ENCODE measurements at regions not wholly inside any gene's neighbourhood (a gene's known extent, or its start where the extent isn't known, plus 50 kb on each side); places are given as distances from the start of the nearest gene placed in this dataset.

DNA sequence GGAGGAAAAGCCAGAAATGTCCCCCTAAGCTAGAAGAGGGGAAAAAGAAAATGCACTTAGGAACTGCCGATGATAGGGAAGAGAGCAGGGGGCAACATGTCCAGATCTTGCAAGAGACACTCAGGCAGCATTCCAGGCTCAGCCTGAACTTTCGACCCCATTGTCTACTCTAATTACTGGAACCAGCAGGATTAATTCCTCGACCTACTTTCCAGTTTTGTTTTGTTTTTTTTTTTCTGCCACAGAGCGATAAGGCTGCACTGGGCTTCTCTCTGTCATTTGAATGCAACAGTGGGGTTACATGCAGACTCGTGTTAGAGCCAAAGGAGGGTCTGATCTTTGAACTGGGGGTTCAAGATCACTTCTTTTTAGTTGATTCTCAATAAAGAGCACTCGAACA, 68.7 kb upstream of the MED13L start:
- no peak for TF ChIP-seq CTCF (IDR thresholded peaks at IDR 0.05)

GRCh38 chr12:116346741-116347140, 69.2 kb upstream of the MED13L start:
- Mint-ChIP-seq H3K4me3 (no peak overlapping the region), H3K9me3 (no peaks in the 10 kb centered on the region), H3K4me1 (ENCODE audit: low read depth) (no peaks in the 10 kb centered on the region), H3K36me3 (ENCODE audit: low read depth) (no peaks in the 10 kb centered on the region), H3K27ac (no peak overlapping the region), H3K27me3 (no peaks in the 10 kb centered on the region)
- H3K27me3 ChIP-seq (ENCODE audit: control insufficient read depth in 1 of 2, insufficient read depth in 2 of 2, low read length in 2 of 2), result no peaks in the 10 kb centered on the region
- no peak overlapping the region for H3K27ac ChIP-seq (ENCODE audit: low read depth in 1 of 2, low read length in 2 of 2)
- ChIA-PET POLR2A (no interaction called here), CTCF (no interaction called here)
- peaks cover 0 to 5% of the 10 kb centered on the region in 2 experiments for H3K9me3 ChIP-seq (ENCODE audit: control insufficient read depth in 1 of 2, insufficient read depth in 1 of 2, low read length in 2 of 2)
- ATAC-seq (ENCODE audit: poor library complexity) (no peak), DNase-seq (no peak)
- intact Hi-C loops (cut with DNase I, micrococcal nuclease), result no loop called here
- no peaks in the 10 kb centered on the region for H3K4me1 ChIP-seq (ENCODE audit: insufficient read depth, low read length)
- no peak for TF ChIP-seq CTCF (IDR thresholded peaks at IDR 0.05)
- H3K36me3 ChIP-seq (ENCODE audit: insufficient read depth, low read length), result no peaks in the 10 kb centered on the region
- no peak overlapping the region for H3K4me3 ChIP-seq (ENCODE audit: low read length)

More for the DNA sequence above, 68.7 kb upstream of the MED13L start:
- H3K27me3 ChIP-seq (ENCODE audit: control insufficient read depth in 1 of 2, insufficient read depth in 2 of 2, low read length in 2 of 2), result no peaks in the 10 kb centered on the region
- Mint-ChIP-seq H3K27me3 (no peaks in the 10 kb centered on the region), H3K27ac (no peak overlapping the region), H3K4me3 (no peak overlapping the region), H3K36me3 (ENCODE audit: low read depth) (no peaks in the 10 kb centered on the region), H3K9me3 (no peaks in the 10 kb centered on the region), H3K4me1 (ENCODE audit: low read depth) (no peaks in the 10 kb centered on the region)
- ATAC-seq (ENCODE audit: poor library complexity) (no peak), DNase-seq (no peak)
- POLR2A ChIA-PET, result no interaction called here
- peaks cover 0 to 5% of the 10 kb centered on the region in 2 experiments for H3K9me3 ChIP-seq (ENCODE audit: control insufficient read depth in 1 of 2, insufficient read depth in 1 of 2, low read length in 2 of 2)
- H3K4me3 ChIP-seq (ENCODE audit: low read length), result no peak overlapping the region
- intact Hi-C loops (cut with DNase I, micrococcal nuclease), result no loop called here
- CTCF ChIA-PET, result no interaction called here
- no peaks in the 10 kb centered on the region for H3K36me3 ChIP-seq (ENCODE audit: insufficient read depth, low read length)
- no peak overlapping the region for H3K27ac ChIP-seq (ENCODE audit: low read depth in 1 of 2, low read length in 2 of 2)
- H3K4me1 ChIP-seq (ENCODE audit: insufficient read depth, low read length), result no peaks in the 10 kb centered on the region

- POLR2A ChIA-PET, result no interaction called here
- H3K9me3 Mint-ChIP-seq, result no peaks in the 10 kb centered on the region
- no peak for TF ChIP-seq CTCF (IDR thresholded peaks at IDR 0.05)
- Histone ChIP-seq H3K9me3 (ENCODE audit: control insufficient read depth in 1 of 2, insufficient read depth in 1 of 2, low read length in 2 of 2) (peaks cover 0 to 5% of the 10 kb centered on the region in 2 experiments), H3K4me3 (ENCODE audit: low read length) (no peak overlapping the region), H3K27me3 (ENCODE audit: control insufficient read depth in 1 of 2, insufficient read depth in 2 of 2, low read length in 2 of 2) (no peaks in the 10 kb centered on the region), H3K4me1 (ENCODE audit: insufficient read depth, low read length) (no peaks in the 10 kb centered on the region), H3K36me3 (ENCODE audit: insufficient read depth, low read length) (no peaks in the 10 kb centered on the region), H3K27ac (ENCODE audit: low read depth in 1 of 2, low read length in 2 of 2) (no peak overlapping the region)
- no peaks in the 10 kb centered on the region for H3K27me3 Mint-ChIP-seq
- no peak for ATAC-seq (ENCODE audit: poor library complexity)
- H3K4me1 Mint-ChIP-seq (ENCODE audit: low read depth), result no peaks in the 10 kb centered on the region
- H3K27ac Mint-ChIP-seq, result no peak overlapping the region
- H3K36me3 Mint-ChIP-seq (ENCODE audit: low read depth), result no peaks in the 10 kb centered on the region
- CTCF ChIA-PET, result no interaction called here
- intact Hi-C loops (cut with DNase I, micrococcal nuclease), result no loop called here
- no peak for DNase-seq
- H3K4me3 Mint-ChIP-seq, result no peak overlapping the region
Observed at GRCh38 chr12:116347265-116347664, 69.8 kb upstream of the MED13L start.
